ENCODE measurements at regions not wholly inside any gene's neighbourhood (a gene's known extent, or its start where the extent isn't known, plus 50 kb on each side); places are given as distances from the start of the nearest gene placed in this dataset.

DNA sequence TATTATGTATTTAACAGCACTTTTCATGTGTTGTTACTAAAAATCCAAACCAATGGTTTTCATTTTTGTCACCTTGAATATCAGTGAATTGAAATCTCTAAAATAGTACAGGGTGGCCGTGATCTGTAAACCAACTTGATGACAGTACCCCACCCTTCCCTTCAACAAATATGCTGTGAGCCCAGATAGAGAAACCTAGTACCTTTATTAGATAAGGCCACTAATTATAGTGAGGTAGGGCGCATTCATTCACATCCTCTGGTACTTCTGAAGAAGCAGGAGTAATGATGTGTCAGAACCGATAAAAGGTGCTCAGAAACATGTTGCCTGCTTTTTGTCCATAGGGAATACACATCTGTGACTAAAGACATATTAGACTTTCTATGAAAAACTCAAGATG is 409.5 kb downstream of the GJA1 start:
- no peaks in the 10 kb centered on the region for H3K79me1 ChIP-seq (ENCODE audit: insufficient read depth, low read depth, low read length, poor library complexity, severe bottlenecking)
- H3K9ac ChIP-seq (ENCODE audit: extremely low read depth, insufficient read length, low read length), result no peak overlapping the region
- no peak overlapping the region for H2BK12ac ChIP-seq (ENCODE audit: insufficient read length, low read depth, low read length)
- H2AFZ ChIP-seq (ENCODE audit: low read length), result no peak overlapping the region
- no peak overlapping the region for H4K8ac ChIP-seq (replicated peaks; ENCODE audit: insufficient read length, low read depth, low read length)
- no peak overlapping the region for H3K18ac ChIP-seq (ENCODE audit: insufficient read length, low read depth, low read length)
- H2BK15ac ChIP-seq (ENCODE audit: low read depth, low read length), result no peak overlapping the region
- H3K4ac ChIP-seq (ENCODE audit: low read depth, low read length), result no peak overlapping the region
- peaks cover 22% of the 10 kb centered on the region in 2 experiments for H3K4me1 Mint-ChIP-seq
- no peak overlapping the region for H3K23ac ChIP-seq (ENCODE audit: insufficient read length, low read depth, low read length)
- no peaks in the 10 kb centered on the region for H3K27me3 Mint-ChIP-seq (ENCODE audit: low read depth)
- H3T11ph ChIP-seq (ENCODE audit: low read length), result no peak overlapping the region
- no peak overlapping the region for H4K5ac ChIP-seq (ENCODE audit: insufficient read length, low read depth, low read length)
- H2AK5ac ChIP-seq (ENCODE audit: insufficient read length, low read length), result no peak overlapping the region
- H3K4me1 ChIP-seq (ENCODE audit: insufficient read depth, low read length), result peaks cover 3% of the 10 kb centered on the region; the same call in 1 of the 2 replicates
- H2BK120ac ChIP-seq (ENCODE audit: low read depth, low read length, poor library complexity, severe bottlenecking), result no peak overlapping the region
- H3K14ac ChIP-seq (ENCODE audit: insufficient read depth, low read length), result no peak overlapping the region
- no peak for DNase-seq
- H3K27me3 ChIP-seq (ENCODE audit: insufficient read depth, low read length), result no peaks in the 10 kb centered on the region
- no peak overlapping the region for H3K4me3 Mint-ChIP-seq
- WGBS (ENCODE audit: extremely low coverage, insufficient read length, low lambda C conversion rate), result no CpG with 5 or more reads among the region's 3 CpGs
- H3K23me2 ChIP-seq (ENCODE audit: insufficient read length, low read depth, low read length, poor library complexity, severe bottlenecking), result no peaks in the 10 kb centered on the region
- TF ChIP-seq, protein P1, sequence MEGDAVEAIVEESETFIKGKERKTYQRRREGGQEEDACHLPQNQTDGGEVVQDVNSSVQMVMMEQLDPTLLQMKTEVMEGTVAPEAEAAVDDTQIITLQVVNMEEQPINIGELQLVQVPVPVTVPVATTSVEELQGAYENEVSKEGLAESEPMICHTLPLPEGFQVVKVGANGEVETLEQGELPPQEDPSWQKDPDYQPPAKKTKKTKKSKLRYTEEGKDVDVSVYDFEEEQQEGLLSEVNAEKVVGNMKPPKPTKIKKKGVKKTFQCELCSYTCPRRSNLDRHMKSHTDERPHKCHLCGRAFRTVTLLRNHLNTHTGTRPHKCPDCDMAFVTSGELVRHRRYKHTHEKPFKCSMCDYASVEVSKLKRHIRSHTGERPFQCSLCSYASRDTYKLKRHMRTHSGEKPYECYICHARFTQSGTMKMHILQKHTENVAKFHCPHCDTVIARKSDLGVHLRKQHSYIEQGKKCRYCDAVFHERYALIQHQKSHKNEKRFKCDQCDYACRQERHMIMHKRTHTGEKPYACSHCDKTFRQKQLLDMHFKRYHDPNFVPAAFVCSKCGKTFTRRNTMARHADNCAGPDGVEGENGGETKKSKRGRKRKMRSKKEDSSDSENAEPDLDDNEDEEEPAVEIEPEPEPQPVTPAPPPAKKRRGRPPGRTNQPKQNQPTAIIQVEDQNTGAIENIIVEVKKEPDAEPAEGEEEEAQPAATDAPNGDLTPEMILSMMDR (conservative IDR thresholded peaks at IDR 0.05), result no peak
- no peaks in the 10 kb centered on the region for H3K9me3 ChIP-seq (ENCODE audit: control insufficient read depth, low read depth, low read length)
- H3K9me3 Mint-ChIP-seq, result no peaks in the 10 kb centered on the region
- H3K27ac ChIP-seq (ENCODE audit: insufficient read length, low read depth, low read length), result no peak overlapping the region
- H3K27ac Mint-ChIP-seq, result no peak overlapping the region
- no peak overlapping the region for H4K91ac ChIP-seq (ENCODE audit: insufficient read length, low read depth, low read length)
- no peaks in the 10 kb centered on the region for H4K20me1 ChIP-seq (ENCODE audit: control insufficient read depth, insufficient read depth, insufficient read length)
- no peak overlapping the region for H2BK5ac ChIP-seq (ENCODE audit: insufficient read length, low read length)
- no peaks in the 10 kb centered on the region for H3K36me3 Mint-ChIP-seq (ENCODE audit: insufficient read depth in 1 of 3, low read depth in 3 of 3)
- no peak overlapping the region for H3K56ac ChIP-seq (ENCODE audit: insufficient read length, low read depth, low read length)
- no peak overlapping the region for H3K4me2 ChIP-seq (ENCODE audit: insufficient read depth, insufficient read length, low read length)
- H2BK20ac ChIP-seq (ENCODE audit: low read depth, low read length, poor library complexity, severe bottlenecking), result no peak overlapping the region
- no peaks in the 10 kb centered on the region for H3K79me2 ChIP-seq (ENCODE audit: insufficient read depth, low read length)

Measured in H9 (cell line).